Mesendoderm (in vitro differentiated cells): ENCODE measurements at regions not wholly inside any gene's neighbourhood (a gene's known extent, or its start where the extent isn't known, plus 50 kb on each side); places are given as distances from the start of the nearest gene placed in this dataset.

Experiments
- DNase-seq: peaks from one replicate; pipeline ENCODE4 v3.0.0; 2013
- H2AK5ac ChIP-seq: 2 replicates; pipeline ENCODE4 v1.6.1; 2013; ENCODE audit warnings: low read length, inconsistent platforms
- H2BK120ac ChIP-seq: 2 replicates; pipeline ENCODE4 v1.6.1; 2013; ENCODE audit warnings: low read depth, mild to moderate bottlenecking, low read length, moderate library complexity, mixed read lengths
- H2BK15ac ChIP-seq: replicated peaks from 2 replicates; pipeline ENCODE4 v1.6.1; 2013; ENCODE audit warnings: low read depth, mild to moderate bottlenecking, moderate library complexity
- H2BK5ac ChIP-seq: 2 replicates; pipeline ENCODE4 v1.6.1; 2013; ENCODE audit warnings: low read length, inconsistent platforms
- H3K18ac ChIP-seq: 2 replicates; pipeline ENCODE4 v1.6.1; 2013; ENCODE audit warnings: mild to moderate bottlenecking, low read length, mixed read lengths
- H3K23ac ChIP-seq: one replicate; pipeline ENCODE4 v1.6.1; 2013; ENCODE audit warnings: low read length
- H3K27ac ChIP-seq: 2 replicates; pipeline ENCODE4 v1.5.1; 2013; ENCODE audit warnings: low read depth, mild to moderate bottlenecking, inconsistent platforms, low read length, moderate library complexity
- H3K27me3 ChIP-seq: 2 replicates; pipeline ENCODE4 v1.6.1; 2013; ENCODE audit warnings: low read length, control low read depth, mild to moderate bottlenecking, inconsistent platforms; ENCODE audit not compliant: insufficient read depth, poor library complexity
- H3K36me3 ChIP-seq: 2 replicates; pipeline ENCODE4 v1.6.1; 2013; ENCODE audit warnings: low read length, inconsistent platforms; ENCODE audit not compliant: control insufficient read depth, insufficient read depth
- H3K4ac ChIP-seq: one replicate; pipeline ENCODE4 v1.6.1; 2013; ENCODE audit warnings: low read depth, mild to moderate bottlenecking, low read length, moderate library complexity
- H3K4me1 ChIP-seq: 2 replicates; pipeline ENCODE4 v1.6.1; 2013; ENCODE audit warnings: low read depth, low read length, inconsistent platforms; ENCODE audit not compliant: control insufficient read depth
- H3K4me2 ChIP-seq: 2 replicates; pipeline ENCODE4 v1.6.1; 2013; ENCODE audit warnings: low read length
- H3K4me3 ChIP-seq: 2 replicates; pipeline ENCODE4 v1.5.1; 2013; ENCODE audit warnings: mild to moderate bottlenecking, low read length
- H3K56ac ChIP-seq: one replicate; pipeline ENCODE4 v1.6.1; 2013; ENCODE audit warnings: low read length
- H3K79me1 ChIP-seq: 2 replicates; pipeline ENCODE4 v1.6.1; 2013; ENCODE audit warnings: low read length, inconsistent platforms
- H3K79me2 ChIP-seq: 2 replicates; pipeline ENCODE4 v1.6.1; 2013; ENCODE audit warnings: mild to moderate bottlenecking, low read length; ENCODE audit not compliant: control insufficient read depth, insufficient read depth
- H3K9ac ChIP-seq: 2 replicates; pipeline ENCODE4 v1.6.1; 2013; ENCODE audit warnings: low read length, inconsistent platforms
- H4K5ac ChIP-seq: one replicate; pipeline ENCODE4 v1.6.1; 2013; ENCODE audit warnings: low read length
- H4K8ac ChIP-seq: one replicate; pipeline ENCODE4 v1.6.1; 2013; ENCODE audit warnings: low read depth, mild to moderate bottlenecking, control low read depth, low read length, moderate library complexity
- WGBS: extraction: QIAGEN DNeasy Blood & Tissue Kit; methylation state at CpG from one replicate; pipeline ENCODE4 v1.1.7; 2013; ENCODE audit warnings: low lambda C conversion rate, missing lambda C conversion rate; ENCODE audit not compliant: insufficient coverage; ENCODE audit errors: extremely low coverage; 5-methylcytosine and 5-hydroxymethylcytosine counted together

DNA sequence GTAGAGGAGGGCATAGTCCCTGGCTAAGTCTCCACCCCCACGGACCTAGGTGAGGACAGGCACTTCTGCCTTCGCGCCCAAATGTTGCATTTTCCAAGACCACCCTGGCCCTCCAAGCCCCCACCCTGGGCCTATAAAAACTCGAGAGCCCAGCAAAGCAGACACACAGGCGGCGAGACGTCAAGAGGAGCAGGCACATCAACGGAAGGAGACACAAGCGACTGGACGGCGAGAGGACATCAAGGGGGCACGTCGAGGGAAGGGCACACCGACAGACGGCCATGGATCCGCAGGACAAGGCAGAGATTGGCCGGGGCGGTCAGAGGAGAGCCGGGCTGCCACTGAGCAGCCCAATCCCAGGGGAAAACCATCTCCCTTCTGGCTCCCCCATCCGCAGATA lies 348.0 kb downstream of the MTRR start:
- Histone ChIP-seq H3K4me3 (no peak overlapping the region), H2AK5ac (no peak overlapping the region), H3K4me2 (no peak overlapping the region), H4K8ac (no peak overlapping the region), H2BK120ac (no peak overlapping the region), H3K4ac (no peak overlapping the region), H2BK15ac (no peak overlapping the region), H3K9ac (no peak overlapping the region), H3K4me1 (no peaks in the 10 kb centered on the region), H4K5ac (no peak overlapping the region), H3K18ac (no peak overlapping the region), H3K79me2 (no peaks in the 10 kb centered on the region), H3K79me1 (no peaks in the 10 kb centered on the region), H2BK5ac (no peak overlapping the region), H3K23ac (no peak overlapping the region), H3K36me3 (no peaks in the 10 kb centered on the region), H3K27ac (no peak overlapping the region), H3K27me3 (no peaks in the 10 kb centered on the region), H3K56ac (no peak overlapping the region)
- DNase-seq: no peak
- WGBS: no CpG with 5 or more reads among the region's 20 CpGs

DNA sequence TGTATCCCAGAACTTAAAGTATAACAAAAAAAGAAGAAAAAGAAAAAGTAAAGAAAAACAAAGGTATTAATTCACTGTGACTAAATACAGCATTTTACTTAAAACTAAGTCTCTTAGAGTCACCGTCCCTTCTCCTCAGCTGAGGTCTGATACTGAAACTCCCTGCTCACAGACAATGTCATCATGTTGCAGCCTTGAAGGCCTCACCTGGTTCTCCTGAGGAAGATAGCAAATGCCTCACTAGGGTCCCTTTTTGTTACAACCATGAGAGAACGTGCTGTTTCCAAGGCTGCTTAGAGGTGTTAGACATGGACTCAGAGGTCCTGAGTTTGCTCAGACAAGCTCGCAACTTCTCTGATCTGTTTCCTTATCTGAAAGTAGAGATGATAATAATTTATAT lies 357.2 kb downstream of the MTRR start:
- no peak overlapping the region for H2BK15ac ChIP-seq
- H2AK5ac ChIP-seq: no peak overlapping the region
- no peaks in the 10 kb centered on the region for H3K27me3 ChIP-seq
- no peak overlapping the region for H3K4me2 ChIP-seq
- H3K4ac ChIP-seq: no peak overlapping the region
- H3K79me1 ChIP-seq: no peaks in the 10 kb centered on the region
- no peak overlapping the region for H4K8ac ChIP-seq
- no peak overlapping the region for H3K9ac ChIP-seq
- H4K5ac ChIP-seq: no peak overlapping the region
- H3K4me3 ChIP-seq: no peak overlapping the region
- no peak overlapping the region for H3K18ac ChIP-seq
- no peak overlapping the region for H2BK120ac ChIP-seq
- H3K4me1 ChIP-seq: no peaks in the 10 kb centered on the region
- DNase-seq: no peak
- no peaks in the 10 kb centered on the region for H3K79me2 ChIP-seq
- no peak overlapping the region for H3K56ac ChIP-seq
- no peak overlapping the region for H3K27ac ChIP-seq
- WGBS: no CpG with 5 or more reads among the region's 3 CpGs
- H2BK5ac ChIP-seq: no peak overlapping the region
- H3K36me3 ChIP-seq: no peaks in the 10 kb centered on the region
- no peak overlapping the region for H3K23ac ChIP-seq

DNA sequence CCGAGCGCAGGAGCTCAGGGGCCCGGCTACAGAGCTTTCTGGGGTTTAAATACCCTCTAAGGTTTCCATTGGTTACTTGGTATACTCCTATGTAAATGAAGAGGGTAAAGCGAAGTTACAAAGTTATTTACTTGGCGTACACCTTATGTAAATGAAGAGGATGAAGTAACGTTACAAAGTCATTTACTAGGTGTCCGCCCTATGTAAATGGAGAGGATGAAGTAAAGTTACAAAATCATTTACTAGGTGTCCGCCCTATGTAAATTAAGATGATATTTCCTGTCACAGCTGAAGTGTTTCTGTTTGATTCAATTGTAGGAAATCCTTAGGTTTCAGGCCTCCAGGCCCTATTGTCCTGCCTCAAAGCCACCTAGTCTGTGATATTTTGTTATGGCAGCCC lies 358.2 kb downstream of the MTRR start:
- H3K27ac ChIP-seq: no peak overlapping the region
- WGBS: no CpG with 5 or more reads among the region's 8 CpGs
- DNase-seq: no peak

DNA sequence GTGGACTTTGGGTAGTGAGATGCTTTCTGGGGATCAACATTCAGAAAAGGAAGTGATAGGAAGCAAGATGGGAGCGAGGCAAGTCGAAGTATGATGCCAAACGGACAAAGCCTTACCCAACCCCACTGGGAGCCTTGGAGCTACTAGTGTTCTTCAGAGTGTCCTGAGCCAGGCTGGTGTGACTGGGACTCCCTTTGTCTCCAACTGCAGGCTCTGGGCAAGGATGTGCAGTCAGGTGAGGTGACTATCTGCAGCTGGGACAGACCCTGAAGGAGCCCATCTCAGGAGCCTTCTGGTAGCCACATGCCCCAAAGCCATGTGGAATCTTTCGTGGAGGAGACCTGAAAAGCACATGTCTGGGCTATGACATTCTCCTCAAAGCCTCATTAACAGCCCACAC lies 360.6 kb downstream of the MTRR start:
- WGBS: no CpG with 5 or more reads among the region's 4 CpGs
- H3K4ac ChIP-seq: no peak overlapping the region
- no peak overlapping the region for H2BK5ac ChIP-seq
- H3K27ac ChIP-seq: no peak overlapping the region
- H3K4me3 ChIP-seq: no peak overlapping the region
- H3K9ac ChIP-seq: no peak overlapping the region
- no peak overlapping the region for H3K23ac ChIP-seq
- DNase-seq: no peak
- H3K27me3 ChIP-seq: no peaks in the 10 kb centered on the region
- no peak overlapping the region for H3K18ac ChIP-seq
- H4K5ac ChIP-seq: no peak overlapping the region
- no peak overlapping the region for H2AK5ac ChIP-seq
- no peak overlapping the region for H4K8ac ChIP-seq
- H3K4me1 ChIP-seq: no peaks in the 10 kb centered on the region
- H2BK15ac ChIP-seq: no peak overlapping the region
- no peaks in the 10 kb centered on the region for H3K79me1 ChIP-seq
- no peaks in the 10 kb centered on the region for H3K36me3 ChIP-seq
- H3K4me2 ChIP-seq: no peak overlapping the region
- H3K56ac ChIP-seq: no peak overlapping the region
- no peak overlapping the region for H2BK120ac ChIP-seq
- no peaks in the 10 kb centered on the region for H3K79me2 ChIP-seq

More for the DNA sequence above, 358.2 kb downstream of the MTRR start:
- H4K8ac ChIP-seq: no peak overlapping the region
- H3K27me3 ChIP-seq: no peaks in the 10 kb centered on the region
- H3K9ac ChIP-seq: no peak overlapping the region
- no peak overlapping the region for H2AK5ac ChIP-seq
- H2BK5ac ChIP-seq: no peak overlapping the region
- H3K23ac ChIP-seq: no peak overlapping the region
- H3K4me2 ChIP-seq: no peak overlapping the region
- H3K4me3 ChIP-seq: no peak overlapping the region
- no peaks in the 10 kb centered on the region for H3K79me1 ChIP-seq
- H3K56ac ChIP-seq: no peak overlapping the region
- H3K79me2 ChIP-seq: no peaks in the 10 kb centered on the region
- H3K4ac ChIP-seq: no peak overlapping the region
- no peaks in the 10 kb centered on the region for H3K36me3 ChIP-seq
- no peak overlapping the region for H2BK120ac ChIP-seq
- H2BK15ac ChIP-seq: no peak overlapping the region
- no peak overlapping the region for H3K18ac ChIP-seq
- no peak overlapping the region for H4K5ac ChIP-seq
- no peaks in the 10 kb centered on the region for H3K4me1 ChIP-seq

DNA sequence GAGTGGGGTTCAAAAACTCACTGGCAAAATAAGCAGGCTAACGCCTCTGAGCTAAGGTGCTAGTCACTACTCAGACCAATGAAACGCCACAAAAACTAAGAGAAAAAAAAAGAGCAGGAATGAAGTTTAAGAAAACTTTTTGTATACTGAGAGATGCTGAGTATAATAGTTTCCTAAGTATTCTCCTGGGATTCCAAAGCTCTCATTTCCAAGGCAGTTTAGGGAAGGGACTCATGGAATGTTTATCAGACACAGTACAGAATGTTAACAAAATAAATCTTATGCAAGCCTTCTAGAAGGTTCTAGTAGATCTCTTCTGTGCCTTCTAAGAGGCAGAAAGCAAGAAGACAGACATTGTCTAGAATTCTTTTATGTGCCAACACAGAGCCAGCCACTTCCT lies 361.9 kb downstream of the MTRR start:
- H2BK5ac ChIP-seq: no peak overlapping the region
- no peak overlapping the region for H3K56ac ChIP-seq
- H4K8ac ChIP-seq: no peak overlapping the region
- no peak overlapping the region for H2BK15ac ChIP-seq
- no peak overlapping the region for H4K5ac ChIP-seq
- no peak for DNase-seq
- H3K79me2 ChIP-seq: no peaks in the 10 kb centered on the region
- no peaks in the 10 kb centered on the region for H3K27me3 ChIP-seq
- H2BK120ac ChIP-seq: no peak overlapping the region
- H3K36me3 ChIP-seq: no peaks in the 10 kb centered on the region
- H3K4ac ChIP-seq: no peak overlapping the region
- H3K23ac ChIP-seq: no peak overlapping the region
- H3K9ac ChIP-seq: no peak overlapping the region
- no peak overlapping the region for H3K27ac ChIP-seq
- WGBS: no CpG with 5 or more reads among the region's 2 CpGs
- no peak overlapping the region for H3K4me3 ChIP-seq
- H2AK5ac ChIP-seq: no peak overlapping the region
- no peak overlapping the region for H3K4me2 ChIP-seq
- no peak overlapping the region for H3K18ac ChIP-seq
- no peaks in the 10 kb centered on the region for H3K79me1 ChIP-seq
- H3K4me1 ChIP-seq: no peaks in the 10 kb centered on the region

DNA sequence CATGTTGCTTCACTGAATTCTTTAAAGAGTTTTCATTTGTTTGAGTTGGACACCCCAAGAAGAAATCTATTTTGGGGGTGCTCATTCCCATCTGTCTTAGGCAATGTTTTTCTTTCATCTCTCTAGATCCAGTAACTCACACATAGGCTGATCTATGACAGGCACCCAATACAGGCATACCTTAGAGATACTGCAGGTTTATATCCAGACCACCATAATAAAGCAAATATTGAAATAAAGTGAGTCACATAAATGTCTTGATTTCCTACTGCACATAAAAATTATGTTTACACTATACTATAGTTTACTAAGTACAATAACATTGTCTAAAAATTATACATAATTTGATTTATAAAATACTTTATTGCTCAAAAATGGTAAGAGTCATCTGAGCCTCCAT lies 364.5 kb downstream of the MTRR start:
- Histone ChIP-seq H2AK5ac (no peak overlapping the region), H3K4me2 (no peak overlapping the region), H3K79me2 (no peaks in the 10 kb centered on the region), H3K9ac (no peak overlapping the region), H3K27me3 (no peaks in the 10 kb centered on the region), H3K4me3 (no peak overlapping the region), H3K79me1 (no peaks in the 10 kb centered on the region), H3K4ac (no peak overlapping the region), H4K8ac (no peak overlapping the region), H3K23ac (no peak overlapping the region), H3K27ac (no peak overlapping the region), H2BK15ac (no peak overlapping the region), H3K36me3 (no peaks in the 10 kb centered on the region), H3K18ac (no peak overlapping the region), H3K4me1 (no peaks in the 10 kb centered on the region), H3K56ac (no peak overlapping the region), H4K5ac (no peak overlapping the region), H2BK5ac (no peak overlapping the region), H2BK120ac (no peak overlapping the region)
- no peak for DNase-seq
